WTC11 (cell line): ENCODE measurements at regions not wholly inside any gene's neighbourhood (a gene's known extent, or its start where the extent isn't known, plus 50 kb on each side); places are given as distances from the start of the nearest gene placed in this dataset.

ENCODE experiments used
- ATF6 ChIP-seq: sonication (generic); formaldehyde crosslinking; IDR thresholded peaks from 2 replicates; pipeline ENCODE4 v1.8.1; 2023; ENCODE audit warnings: mild to moderate bottlenecking, missing genetic modification reagents
- CTCF ChIP-seq: fragments of 200-600 bp; IDR thresholded peaks from 2 replicates; pipeline ENCODE4 v1.8.0; 2022; ENCODE audit warnings: antibody characterized with exemption
- E2F4 ChIP-seq: sonication (generic); formaldehyde crosslinking; IDR thresholded peaks from 2 replicates; pipeline ENCODE4 v1.8.1; 2022; ENCODE audit warnings: low read depth, mild to moderate bottlenecking, moderate library complexity, missing genetic modification reagents, borderline replicate concordance
- FOXJ3 ChIP-seq: sonication (generic); formaldehyde crosslinking; IDR thresholded peaks from 2 replicates; pipeline ENCODE4 v1.9.0; 2021; ENCODE audit warnings: missing genetic modification reagents, mild to moderate bottlenecking, borderline replicate concordance
- FOXP4 ChIP-seq: sonication (generic); formaldehyde crosslinking; IDR thresholded peaks from 2 replicates; pipeline ENCODE4 v1.8.0; 2022; ENCODE audit warnings: mild to moderate bottlenecking, missing genetic modification reagents
- GABPB1 ChIP-seq: sonication (generic); formaldehyde crosslinking; IDR thresholded peaks from 2 replicates; pipeline ENCODE4 v1.8.1; 2023; ENCODE audit warnings: mild to moderate bottlenecking, missing genetic modification reagents
- JUN ChIP-seq: sonication (generic); formaldehyde crosslinking; IDR thresholded peaks from 2 replicates; pipeline ENCODE4 v1.8.0; 2023; ENCODE audit warnings: mild to moderate bottlenecking, missing genetic modification reagents
- MAX ChIP-seq: sonication (generic); formaldehyde crosslinking; IDR thresholded peaks from 2 replicates; pipeline ENCODE4 v1.8.0; 2022; ENCODE audit warnings: mild to moderate bottlenecking, missing genetic modification reagents
- NR2C2 ChIP-seq: sonication (generic); formaldehyde crosslinking; IDR thresholded peaks from 2 replicates; pipeline ENCODE4 v1.8.0; 2022; ENCODE audit warnings: mild to moderate bottlenecking, missing genetic modification reagents
- TEAD1 ChIP-seq: sonication (generic); formaldehyde crosslinking; IDR thresholded peaks from 2 replicates; pipeline ENCODE4 v1.8.0; 2022; ENCODE audit warnings: mild to moderate bottlenecking, missing genetic modification reagents
- ZBTB21 ChIP-seq: sonication (generic); formaldehyde crosslinking; IDR thresholded peaks from 2 replicates; pipeline ENCODE4 v1.8.1; 2023; ENCODE audit warnings: mild to moderate bottlenecking, missing genetic modification reagents, borderline replicate concordance
- ZNF263 ChIP-seq: sonication (generic); formaldehyde crosslinking; IDR thresholded peaks from 2 replicates; pipeline ENCODE4 v1.8.1; 2022; ENCODE audit warnings: low read depth, mild to moderate bottlenecking, moderate library complexity, missing genetic modification reagents

GRCh38 chr13:33935969-33936368, 118.0 kb downstream of the RFC3 start:
- no peak for TF ChIP-seq ZNF263
- TF ChIP-seq TEAD1 (CRISPR knock-in tag): no peak
- no peak for TF ChIP-seq CTCF
- TF ChIP-seq GABPB1 (CRISPR knock-in tag): no peak
- TF ChIP-seq FOXP4 (CRISPR knock-in tag): no peak
- TF ChIP-seq MAX (CRISPR knock-in tag): no peak
- no peak for TF ChIP-seq ATF6 (CRISPR knock-in tag)
- TF ChIP-seq JUN: no peak
- TF ChIP-seq FOXJ3 (CRISPR knock-in tag): no peak
- no peak for TF ChIP-seq NR2C2 (CRISPR knock-in tag)
- no peak for TF ChIP-seq E2F4 (CRISPR knock-in tag)
- no peak for TF ChIP-seq ZBTB21 (CRISPR knock-in tag)
